HK-2 (cell line): ENCODE measurements at regions not wholly inside any gene's neighbourhood (a gene's known extent, or its start where the extent isn't known, plus 50 kb on each side); places are given as distances from the start of the nearest gene placed in this dataset.

Experiments used
- DNase-seq: peaks from one replicate; pipeline ENCODE4 v3.0.0-alpha.2; 2018; ENCODE audit not compliant: unreplicated experiment

GRCh38 chr2:133667085-133667484 lies 98.8 kb upstream of the NCKAP5 start:
- DNase-seq, result peak; percentile 2

- no peak for DNase-seq
Observed at GRCh38 chr2:133667968-133668367, 99.7 kb upstream of the NCKAP5 start.

- no peak for DNase-seq
Observed at GRCh38 chr2:133668547-133668946, 100.3 kb upstream of the NCKAP5 start.

GRCh38 chr2:133673305-133673905 lies 105.1 kb upstream of the NCKAP5 start:
- DNase-seq, result no peak

GRCh38 chr2:133674066-133674432 lies 105.8 kb upstream of the NCKAP5 start:
- no peak for DNase-seq

- DNase-seq, result peak; percentile 16
Observed at GRCh38 chr2:133674433-133675331, 106.4 kb upstream of the NCKAP5 start.

GRCh38 chr2:133676392-133677130 lies 108.3 kb upstream of the NCKAP5 start:
- DNase-seq, result no peak

GRCh38 chr2:133680343-133681049 lies 112.2 kb upstream of the NCKAP5 start:
- no peak for DNase-seq

GRCh38 chr2:133682347-133682746 lies 114.1 kb upstream of the NCKAP5 start:
- DNase-seq, result no peak

GRCh38 chr2:133682906-133683305 lies 114.6 kb upstream of the NCKAP5 start:
- DNase-seq, result no peak

- no peak for DNase-seq
Observed at GRCh38 chr2:133685636-133686215, 117.5 kb upstream of the NCKAP5 start.

- DNase-seq, result no peak
Observed at GRCh38 chr2:133690780-133691179, 122.5 kb upstream of the NCKAP5 start.

GRCh38 chr2:133691336-133691735 lies 123.1 kb upstream of the NCKAP5 start:
- no peak for DNase-seq

- no peak for DNase-seq
Observed at GRCh38 chr2:133705287-133705686, 137.0 kb upstream of the NCKAP5 start.

- no peak for DNase-seq
Observed at GRCh38 chr2:133710613-133711012, 142.3 kb upstream of the NCKAP5 start.

GRCh38 chr2:133711201-133711600 lies 142.9 kb upstream of the NCKAP5 start:
- no peak for DNase-seq

GRCh38 chr2:133711806-133712205 lies 143.5 kb upstream of the NCKAP5 start:
- DNase-seq, result no peak

GRCh38 chr2:133712369-133712768 lies 144.1 kb upstream of the NCKAP5 start:
- DNase-seq, result no peak

- no peak for DNase-seq
Observed at GRCh38 chr2:133713049-133713580, 144.9 kb upstream of the NCKAP5 start.

GRCh38 chr2:133716166-133716565 lies 147.9 kb upstream of the NCKAP5 start:
- DNase-seq, result no peak

GRCh38 chr2:133717497-133717896 lies 149.2 kb upstream of the NCKAP5 start:
- no peak for DNase-seq
